ENCODE measurements at regions not wholly inside any gene's neighbourhood (a gene's known extent, or its start where the extent isn't known, plus 50 kb on each side); places are given as distances from the start of the nearest gene placed in this dataset.

GRCh38 chr4:189505380-189505779 lies 435.3 kb upstream of the FRG1 start:
- H3K36me3 ChIP-seq, result no peaks in the 10 kb centered on the region
- DNase-seq, result no peak
- WGBS, 2 donors, result 94 to 95% methylated on average over 3 of the region's 3 CpGs
- intact Hi-C loops (cut with DNase I), result no loop called here
- H3K27ac ChIP-seq, result no peak overlapping the region
- H3K9me3 ChIP-seq, result peaks cover 0 to 3% (median 0%) of the 10 kb centered on the region in 4 donors
- no peaks in the 10 kb centered on the region for H3K27me3 ChIP-seq
- no peak overlapping the region for H3K4me3 ChIP-seq
- no peaks in the 10 kb centered on the region for H3K4me1 ChIP-seq
- TF ChIP-seq POLR2A (IDR thresholded peaks at IDR 0.05) (no peak), EP300 (IDR thresholded peaks at IDR 0.05) (no peak)

GRCh38 chr4:189506080-189506479 lies 434.6 kb upstream of the FRG1 start:
- intact Hi-C loops (cut with DNase I), result no loop called here
- no peak overlapping the region for H3K4me3 ChIP-seq
- no peaks in the 10 kb centered on the region for H3K27me3 ChIP-seq
- no peak overlapping the region for H3K27ac ChIP-seq
- 75 to 81% methylated on average over 10 of the region's 10 CpGs for WGBS, 2 donors
- H3K36me3 ChIP-seq, result no peaks in the 10 kb centered on the region
- no peaks in the 10 kb centered on the region for H3K4me1 ChIP-seq
- TF ChIP-seq POLR2A (IDR thresholded peaks at IDR 0.05) (no peak), POLR2AphosphoS5 (IDR thresholded peaks at IDR 0.05) (no peak), EP300 (IDR thresholded peaks at IDR 0.05) (no peak)
- TF ChIP-seq, protein P1, sequence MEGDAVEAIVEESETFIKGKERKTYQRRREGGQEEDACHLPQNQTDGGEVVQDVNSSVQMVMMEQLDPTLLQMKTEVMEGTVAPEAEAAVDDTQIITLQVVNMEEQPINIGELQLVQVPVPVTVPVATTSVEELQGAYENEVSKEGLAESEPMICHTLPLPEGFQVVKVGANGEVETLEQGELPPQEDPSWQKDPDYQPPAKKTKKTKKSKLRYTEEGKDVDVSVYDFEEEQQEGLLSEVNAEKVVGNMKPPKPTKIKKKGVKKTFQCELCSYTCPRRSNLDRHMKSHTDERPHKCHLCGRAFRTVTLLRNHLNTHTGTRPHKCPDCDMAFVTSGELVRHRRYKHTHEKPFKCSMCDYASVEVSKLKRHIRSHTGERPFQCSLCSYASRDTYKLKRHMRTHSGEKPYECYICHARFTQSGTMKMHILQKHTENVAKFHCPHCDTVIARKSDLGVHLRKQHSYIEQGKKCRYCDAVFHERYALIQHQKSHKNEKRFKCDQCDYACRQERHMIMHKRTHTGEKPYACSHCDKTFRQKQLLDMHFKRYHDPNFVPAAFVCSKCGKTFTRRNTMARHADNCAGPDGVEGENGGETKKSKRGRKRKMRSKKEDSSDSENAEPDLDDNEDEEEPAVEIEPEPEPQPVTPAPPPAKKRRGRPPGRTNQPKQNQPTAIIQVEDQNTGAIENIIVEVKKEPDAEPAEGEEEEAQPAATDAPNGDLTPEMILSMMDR (IDR thresholded peaks at IDR 0.05), result no peak
- H3K9me3 ChIP-seq, result peaks cover 0 to 3% (median 0%) of the 10 kb centered on the region in 4 donors
- DNase-seq, result no peak

- TF ChIP-seq, protein P1 (IDR thresholded peaks at IDR 0.05), result no peak
- TF ChIP-seq POLR2A (IDR thresholded peaks at IDR 0.05), result no peak
- TF ChIP-seq POLR2AphosphoS5 (IDR thresholded peaks at IDR 0.05), result no peak
- no peak for TF ChIP-seq EP300 (IDR thresholded peaks at IDR 0.05)
- Histone ChIP-seq H3K27ac (no peak overlapping the region), H3K27me3 (no peaks in the 10 kb centered on the region), H3K4me1 (no peaks in the 10 kb centered on the region), H3K9me3 (peaks cover 0 to 3% (median 0%) of the 10 kb centered on the region in 4 donors), H3K36me3 (no peaks in the 10 kb centered on the region), H3K4me3 (no peak overlapping the region)
- 88 to 89% methylated on average over 2 of the region's 2 CpGs for WGBS, 2 donors
- intact Hi-C loops (cut with DNase I), result no loop called here
- no peak for DNase-seq
Measured at GRCh38 chr4:189507060-189507459, 433.6 kb upstream of the FRG1 start.

DNA sequence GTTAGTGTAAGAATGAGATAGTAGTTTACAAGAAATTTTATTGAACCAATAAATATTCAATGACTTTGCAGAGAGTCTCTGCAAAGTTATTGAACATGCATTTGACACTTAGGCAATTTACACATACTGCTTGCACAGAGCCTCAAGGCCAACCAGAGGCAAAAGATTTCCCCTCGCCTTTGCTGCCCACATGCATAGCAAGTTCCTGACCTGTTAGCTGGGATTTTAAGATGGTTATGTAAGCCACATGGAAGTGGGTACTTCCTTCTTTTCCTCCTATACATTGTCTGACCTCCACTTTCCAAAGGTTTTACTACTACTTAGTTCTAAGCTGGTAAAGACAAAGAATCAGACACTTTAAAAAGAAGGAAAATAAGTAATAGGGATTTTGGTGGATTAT lies 430.1 kb upstream of the FRG1 start:
- no peaks in the 10 kb centered on the region for H3K27me3 ChIP-seq
- H3K27ac ChIP-seq, result no peak overlapping the region
- no peaks in the 10 kb centered on the region for H3K9me3 ChIP-seq
- DNase-seq, result no peak
- intact Hi-C loops (cut with DNase I), result no loop called here
- WGBS, 2 donors, result 57 to 78% methylated on average over 1 of the region's 1 CpG
- no peaks in the 10 kb centered on the region for H3K4me1 ChIP-seq
- TF ChIP-seq POLR2A (IDR thresholded peaks at IDR 0.05) (no peak), POLR2AphosphoS5 (IDR thresholded peaks at IDR 0.05) (no peak), EP300 (IDR thresholded peaks at IDR 0.05) (no peak)
- TF ChIP-seq, protein P1 (IDR thresholded peaks at IDR 0.05), result no peak
- no peak overlapping the region for H3K4me3 ChIP-seq
- H3K36me3 ChIP-seq, result no peaks in the 10 kb centered on the region

GRCh38 chr4:189511581-189511980 lies 429.1 kb upstream of the FRG1 start:
- Histone ChIP-seq H3K36me3 (no peaks in the 10 kb centered on the region), H3K4me1 (no peaks in the 10 kb centered on the region), H3K27me3 (no peaks in the 10 kb centered on the region), H3K4me3 (no peak overlapping the region), H3K27ac (no peak overlapping the region), H3K9me3 (no peaks in the 10 kb centered on the region)
- no peak for DNase-seq
- 91 to 92% methylated on average over 10 of the region's 10 CpGs for WGBS, 2 donors
- TF ChIP-seq, protein P1 (IDR thresholded peaks at IDR 0.05), result no peak
- TF ChIP-seq POLR2A (IDR thresholded peaks at IDR 0.05) (no peak), EP300 (IDR thresholded peaks at IDR 0.05) (no peak), POLR2AphosphoS5 (IDR thresholded peaks at IDR 0.05) (no peak)
- intact Hi-C loops (cut with DNase I), result no loop called here
